ENCODE measurements at regions not wholly inside any gene's neighbourhood (a gene's known extent, or its start where the extent isn't known, plus 50 kb on each side); places are given as distances from the start of the nearest gene placed in this dataset.

- DNase-seq (ENCODE audit: low read depth in 1 of 2, low spot score in 1 of 2) (no peak), ATAC-seq (no peak), FAIRE-seq (no peak)
- no peaks in the 10 kb centered on the region for H3K9me3 ChIP-seq
- no peaks in the 10 kb centered on the region for H3K4me1 ChIP-seq
- 61% methylated on average over 4 of the region's 4 CpGs for WGBS (ENCODE audit: missing lambda C conversion rate)
- CTCF ChIA-PET = no interaction called here
- TF ChIP-seq ZFP36 (IDR thresholded peaks at IDR 0.05; ENCODE audit: borderline replicate concordance, partially characterized antibody) (no peak), RNF2 (IDR thresholded peaks at IDR 0.05; ENCODE audit: borderline replicate concordance, low read depth) (no peak), ELK1 (IDR thresholded peaks at IDR 0.05; ENCODE audit: low read depth, low read length) (no peak), CBX8 (IDR thresholded peaks at IDR 0.05) (no peak)
- POLR2A ChIA-PET = no interaction called here
- H3K4me2 ChIP-seq = no peak overlapping the region
- no peak overlapping the region for H3K27ac ChIP-seq
- no peak overlapping the region for H3K4me3 ChIP-seq
Measured at GRCh38 chr5:136864960-136865359, 499.6 kb upstream of the TRPC7 start.

GRCh38 chr5:136856648-136857047 is 491.3 kb upstream of the TRPC7 start:
- 9% methylated on average over 3 of the region's 3 CpGs for WGBS (ENCODE audit: missing lambda C conversion rate)
- POLR2A ChIA-PET = no interaction called here
- ATAC-seq = no peak

GRCh38 chr5:136853971-136854370 is 488.6 kb upstream of the TRPC7 start:
- WGBS (ENCODE audit: missing lambda C conversion rate) = 0% methylated on average over 1 of the region's 1 CpG
- no peak overlapping the region for H3K4me2 ChIP-seq
- CTCF ChIA-PET = interaction anchor here (0.9 kb wide), 1 partner anchor 12 kb away, joined by 3 read pairs; no protein-coding TSS in a partner anchor

More at GRCh38 chr5:136856648-136857047, 491.3 kb upstream of the TRPC7 start:
- no peaks in the 10 kb centered on the region for H3K4me1 ChIP-seq
- no peaks in the 10 kb centered on the region for H3K9me3 ChIP-seq
- H3K4me3 ChIP-seq = no peak overlapping the region
- no peak for DNase-seq (ENCODE audit: low read depth in 1 of 2, low spot score in 1 of 2)
- no peak overlapping the region for H3K27ac ChIP-seq
- no peak for FAIRE-seq
- TF ChIP-seq MAFK (IDR thresholded peaks at IDR 0.05; ENCODE audit: partially characterized antibody) (peak; percentile 62), ESRRA (IDR thresholded peaks at IDR 0.05; ENCODE audit: borderline replicate concordance, low read length) (no peak), FOXS1 (CRISPR knock-in tag; IDR thresholded peaks at IDR 0.05) (no peak), JUN (IDR thresholded peaks at IDR 0.05) (no peak)
- CTCF ChIA-PET = no interaction called here
- no peak overlapping the region for H3K4me2 ChIP-seq

GRCh38 chr5:136840601-136841000 is 475.3 kb upstream of the TRPC7 start:
- Histone ChIP-seq H3K9me3 (no peaks in the 10 kb centered on the region), H3K4me2 (no peak overlapping the region), H3K27ac (no peak overlapping the region), H3K4me3 (no peak overlapping the region), H3K4me1 (no peaks in the 10 kb centered on the region)
- no peak for DNase-seq (ENCODE audit: low read depth in 1 of 2, low spot score in 1 of 2)
- ATAC-seq = no peak
- POLR2A ChIA-PET = no interaction called here
- TF ChIP-seq NR3C1 (IDR thresholded peaks at IDR 0.05) (no peak), REST (IDR thresholded peaks at IDR 0.05) (no peak), FOSB (CRISPR knock-in tag; IDR thresholded peaks at IDR 0.05) (no peak)
- FAIRE-seq = no peak
- CTCF ChIA-PET = no interaction called here

More at GRCh38 chr5:136853971-136854370, 488.6 kb upstream of the TRPC7 start:
- Histone ChIP-seq H3K4me1 (no peaks in the 10 kb centered on the region), H3K4me3 (no peak overlapping the region), H3K9me3 (no peaks in the 10 kb centered on the region; the same call in 2 of the 3 replicates), H3K27ac (no peak overlapping the region)
- ATAC-seq (no peak), DNase-seq (ENCODE audit: low read depth in 1 of 2, low spot score in 1 of 2) (no peak), FAIRE-seq (no peak)
- POLR2A ChIA-PET = no interaction called here
- TF ChIP-seq MAZ (IDR thresholded peaks at IDR 0.05; ENCODE audit: borderline replicate concordance, low read depth, low read length) (no peak), HDAC2 (IDR thresholded peaks at IDR 0.05) (no peak), NFE2L2 (conservative IDR thresholded peaks at IDR 0.05; ENCODE audit: low read length) (no peak), E2F6 (IDR thresholded peaks at IDR 0.05; ENCODE audit: borderline replicate concordance, low read depth) (no peak), TP53 (CRISPR knock-in tag; IDR thresholded peaks at IDR 0.05) (no peak), ESRRA (IDR thresholded peaks at IDR 0.05; ENCODE audit: borderline replicate concordance, low read length) (no peak), HEYL (CRISPR knock-in tag; IDR thresholded peaks at IDR 0.05) (no peak), CBX2 (IDR thresholded peaks at IDR 0.05; ENCODE audit: borderline replicate concordance, low read depth) (no peak), CBX8 (IDR thresholded peaks at IDR 0.05) (no peak), CHD2 (IDR thresholded peaks at IDR 0.05; ENCODE audit: low read length, partially characterized antibody) (no peak), ZSCAN20 (CRISPR knock-in tag; IDR thresholded peaks at IDR 0.05) (no peak), CHD4 (IDR thresholded peaks at IDR 0.05; ENCODE audit: borderline replicate concordance) (no peak), HOXB5 (CRISPR knock-in tag; IDR thresholded peaks at IDR 0.05) (no peak), FOSB (CRISPR knock-in tag; IDR thresholded peaks at IDR 0.05) (no peak), CEBPB (IDR thresholded peaks at IDR 0.05) (no peak), FOXS1 (CRISPR knock-in tag; IDR thresholded peaks at IDR 0.05) (no peak), NPAS2 (CRISPR knock-in tag; IDR thresholded peaks at IDR 0.05; ENCODE audit: borderline replicate concordance) (no peak), MAFK (IDR thresholded peaks at IDR 0.05; ENCODE audit: partially characterized antibody) (no peak)

All from A549 (cell line).